Fibroblast of peridontal ligament (primary cell): ENCODE measurements at regions not wholly inside any gene's neighbourhood (a gene's known extent, or its start where the extent isn't known, plus 50 kb on each side); places are given as distances from the start of the nearest gene placed in this dataset.
A peak's percentile ranks its signal among the peaks of the same experiment; 100 is the strongest.

Source experiments
- DNase-seq: peaks from one replicate; pipeline ENCODE4 v3.0.0-alpha.2; 2010; ENCODE audit errors: extremely low read depth

GRCh38 chr14:97266653-97267052, 469.5 kb downstream of the VRK1 start:
- DNase-seq = peak; percentile 77

DNA sequence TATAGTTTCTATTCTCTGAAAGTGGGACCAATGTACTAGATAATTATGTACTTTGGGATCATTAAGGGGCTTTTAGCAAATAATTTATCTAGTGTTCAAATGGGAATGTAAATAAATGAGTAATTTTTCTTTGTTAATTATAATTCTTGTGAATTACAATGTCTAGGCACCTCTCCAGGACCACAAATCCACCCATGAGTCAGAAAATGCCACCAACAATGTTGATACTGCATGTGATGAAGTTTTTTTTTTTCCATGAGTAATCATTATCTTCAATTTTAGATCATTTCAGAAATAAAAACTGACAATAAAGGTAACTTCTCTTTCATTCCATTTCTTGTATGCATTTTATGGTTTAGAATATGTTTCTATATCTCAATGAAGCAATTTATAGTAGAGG, 470.3 kb downstream of the VRK1 start:
- DNase-seq = peak; percentile 21

DNA sequence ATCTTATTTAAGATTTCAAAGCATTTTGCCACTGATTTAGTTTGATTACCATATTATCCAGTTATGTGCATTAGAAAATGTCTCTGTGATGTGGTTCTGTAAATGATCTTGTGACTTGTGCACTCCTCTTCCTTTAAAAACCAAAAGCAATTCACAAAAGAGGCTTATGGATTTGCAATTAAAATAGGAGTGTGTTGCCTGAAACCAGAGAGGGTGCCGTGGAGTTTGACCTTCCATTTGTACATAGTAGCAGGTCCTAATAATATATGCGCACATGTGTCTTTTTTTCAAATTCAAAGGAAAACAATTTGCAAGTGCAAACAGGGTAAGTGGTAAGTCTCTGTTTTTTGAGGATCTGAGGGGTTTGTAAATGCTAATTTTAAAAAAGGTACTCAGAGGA, 470.9 kb downstream of the VRK1 start:
- no peak for DNase-seq

DNA sequence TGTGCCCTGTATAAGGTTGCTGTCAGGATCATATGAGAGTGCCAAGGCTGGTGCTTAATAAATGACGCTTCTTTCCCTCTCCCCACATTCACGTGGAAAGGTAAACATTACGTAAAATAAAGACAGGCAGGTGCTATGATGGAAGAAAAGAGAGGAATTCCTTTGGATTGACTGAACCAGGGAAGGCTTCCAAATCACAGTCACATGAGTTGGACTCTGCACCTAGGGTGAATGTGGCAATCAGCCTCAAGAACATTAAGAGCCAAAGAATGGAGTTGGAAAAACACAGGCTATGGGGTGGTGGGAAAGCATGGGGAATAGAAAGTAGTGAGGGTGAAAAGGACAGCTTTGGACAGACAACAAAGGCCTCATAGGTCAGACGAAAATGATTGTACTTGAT, 473.1 kb downstream of the VRK1 start:
- peak; percentile 6 for DNase-seq

DNA sequence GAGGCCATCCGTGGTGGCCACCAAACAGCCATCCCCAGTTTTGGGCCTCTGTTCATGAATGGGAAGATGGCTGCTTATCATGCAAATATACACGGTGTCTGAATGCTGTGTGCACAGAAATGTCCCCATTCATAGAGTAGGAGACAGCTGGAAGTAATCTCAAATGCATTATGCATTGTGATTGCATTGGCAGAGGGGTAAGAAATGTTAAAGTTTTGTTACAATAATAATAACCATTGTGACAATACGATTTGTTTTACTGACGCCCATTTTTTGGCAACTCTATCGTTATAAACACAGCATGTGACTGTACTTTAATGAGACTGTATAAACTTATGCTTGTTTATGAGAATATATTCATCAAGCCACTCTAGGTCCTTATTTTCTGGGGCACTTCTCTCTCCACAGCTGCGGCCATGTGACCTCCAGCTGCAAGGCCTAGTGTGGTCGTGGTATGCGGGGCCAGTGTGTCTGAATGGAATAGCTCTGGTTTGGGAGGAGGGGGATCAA, 474.3 kb downstream of the VRK1 start:
- DNase-seq = no peak

GRCh38 chr14:97273540-97273939, 476.4 kb downstream of the VRK1 start:
- no peak for DNase-seq

DNA sequence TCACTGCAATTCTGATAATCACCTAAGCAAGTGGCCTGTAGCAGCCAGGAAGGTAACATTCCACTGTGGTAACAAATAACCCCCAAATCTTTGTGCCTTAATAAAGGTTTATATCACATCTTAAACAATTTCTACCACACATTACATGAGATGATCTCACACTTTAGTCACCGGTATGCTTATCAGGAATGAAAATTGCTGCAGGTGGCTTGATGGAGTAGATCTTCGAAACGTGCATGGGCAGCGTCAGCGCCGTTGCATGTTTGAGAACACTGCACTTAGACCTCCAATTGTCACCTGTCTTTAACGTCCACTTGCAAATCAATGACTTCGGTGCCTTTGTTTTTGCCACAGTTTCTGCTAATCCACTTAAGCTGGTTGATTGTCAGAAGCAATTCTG, 477.4 kb downstream of the VRK1 start:
- DNase-seq = no peak

DNA sequence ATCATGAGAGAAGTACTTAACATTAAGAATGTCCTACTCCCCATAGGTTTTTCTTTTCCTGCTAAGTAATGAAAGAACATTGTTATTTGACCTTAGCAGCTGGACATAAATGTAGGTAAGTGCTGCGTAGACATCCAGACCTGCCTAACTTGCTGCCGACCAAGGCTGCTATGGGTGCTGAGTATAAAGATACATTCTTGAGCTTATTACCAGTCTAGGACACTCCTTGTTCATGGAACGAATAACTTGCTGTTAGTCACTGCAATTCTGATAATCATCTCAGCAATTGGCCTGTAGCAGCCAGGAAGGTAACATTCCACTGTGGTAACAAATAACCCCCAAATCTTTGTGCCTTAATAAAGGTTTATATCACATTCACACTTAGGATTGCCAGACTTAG, 478.1 kb downstream of the VRK1 start:
- no peak for DNase-seq

DNA sequence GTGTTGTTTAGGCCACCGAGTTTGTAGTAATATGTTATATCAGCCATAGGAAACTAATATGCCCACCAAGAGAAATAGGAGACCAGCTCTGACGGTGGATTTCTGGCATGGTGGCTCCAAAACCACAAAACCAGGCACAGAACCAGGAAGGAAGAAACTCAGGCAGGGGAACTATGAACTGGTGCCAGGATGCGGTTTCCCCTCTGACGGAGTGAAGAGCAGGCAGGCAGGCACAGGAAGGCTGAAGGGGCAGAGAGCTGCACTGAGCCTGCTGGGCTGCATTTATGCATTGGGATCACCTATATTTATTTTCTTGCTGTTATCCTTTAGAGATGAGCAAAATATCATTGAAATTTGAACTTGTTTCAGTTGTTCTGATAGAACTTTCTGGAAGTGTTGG, 479.4 kb downstream of the VRK1 start:
- no peak for DNase-seq

GRCh38 chr14:97277711-97278110, 480.5 kb downstream of the VRK1 start:
- DNase-seq = no peak

- DNase-seq = peak; percentile 4
These were observed 483.3 kb downstream of the VRK1 start for GRCh38 chr14:97280526-97280925.

DNA sequence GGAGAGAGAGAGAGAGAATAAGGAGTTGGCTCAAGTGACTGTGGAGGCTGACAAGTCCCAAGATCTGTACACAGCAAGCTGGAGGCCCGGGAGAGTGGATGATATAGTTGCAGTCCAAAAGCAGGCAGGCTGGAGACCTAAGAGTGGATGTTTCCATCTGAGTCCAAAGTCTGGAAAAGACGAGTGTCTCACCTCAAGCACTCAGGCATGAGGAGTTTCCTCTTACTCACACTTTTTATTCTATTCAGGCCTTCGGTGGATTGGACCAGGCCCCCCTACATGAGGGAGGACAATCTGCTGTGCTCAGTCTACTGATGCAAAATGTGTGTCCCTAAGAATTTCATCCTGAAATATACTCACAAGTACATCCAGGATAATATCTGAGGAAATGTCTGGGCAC, 484.6 kb downstream of the VRK1 start:
- no peak for DNase-seq

DNA sequence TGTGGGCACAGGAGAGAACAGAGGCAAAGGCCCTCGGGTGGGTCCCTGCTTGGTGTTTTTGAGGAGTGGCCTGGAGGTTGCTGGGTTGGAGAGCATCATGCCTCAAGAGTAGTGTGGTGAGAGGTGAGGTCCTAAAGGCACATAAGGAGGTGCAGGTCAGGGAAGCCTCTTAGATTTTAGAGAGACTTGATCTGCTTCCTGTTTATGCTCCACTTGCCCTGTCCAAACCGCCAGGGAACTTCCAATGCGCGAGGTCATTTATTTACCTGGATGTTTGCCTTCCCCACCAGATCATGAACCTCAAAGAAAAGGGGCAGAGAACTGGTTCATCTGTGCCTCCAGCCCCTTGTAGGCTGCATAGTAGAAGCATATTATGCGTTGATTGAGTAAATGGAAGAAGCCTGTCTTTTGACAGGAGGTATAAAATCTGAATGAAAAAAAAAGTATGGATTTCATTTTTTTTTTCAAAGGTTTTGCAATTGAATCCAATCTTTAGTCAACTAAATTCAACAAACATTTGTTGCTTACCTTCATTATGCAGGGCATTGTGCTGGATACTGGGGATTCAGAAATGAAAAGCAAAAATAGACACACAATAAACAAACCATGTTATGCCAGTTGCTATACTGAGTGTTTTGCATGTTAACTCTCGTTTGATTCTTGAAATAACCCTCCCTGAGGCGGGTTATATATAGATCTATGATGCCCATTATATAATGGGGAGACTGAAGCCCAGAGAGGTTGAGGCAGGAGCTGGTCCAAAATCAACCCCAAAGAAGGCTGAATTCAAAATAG, 485.2 kb downstream of the VRK1 start:
- DNase-seq = no peak

DNA sequence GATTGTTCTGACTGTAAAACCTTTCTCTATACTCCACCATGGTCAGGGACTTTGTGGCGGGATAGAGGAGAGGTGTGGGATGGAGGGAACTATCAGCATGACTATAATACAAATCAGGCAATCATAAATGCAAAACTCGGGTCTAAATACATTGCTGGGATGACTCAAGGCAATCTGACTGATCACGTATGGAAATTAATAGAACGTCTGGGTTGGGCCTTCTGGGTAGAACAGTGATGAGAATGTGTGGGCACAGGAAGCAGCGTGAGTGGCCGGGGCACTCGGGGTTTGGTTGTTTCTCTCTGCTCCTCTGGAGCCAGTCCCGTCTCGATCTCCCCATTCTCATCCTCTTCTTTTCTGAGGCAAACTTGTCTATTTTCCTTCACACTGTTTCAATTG, 485.8 kb downstream of the VRK1 start:
- no peak for DNase-seq

GRCh38 chr14:97283426-97283825, 486.2 kb downstream of the VRK1 start:
- DNase-seq = no peak

GRCh38 chr14:97283841-97284240, 486.7 kb downstream of the VRK1 start:
- DNase-seq = no peak

DNA sequence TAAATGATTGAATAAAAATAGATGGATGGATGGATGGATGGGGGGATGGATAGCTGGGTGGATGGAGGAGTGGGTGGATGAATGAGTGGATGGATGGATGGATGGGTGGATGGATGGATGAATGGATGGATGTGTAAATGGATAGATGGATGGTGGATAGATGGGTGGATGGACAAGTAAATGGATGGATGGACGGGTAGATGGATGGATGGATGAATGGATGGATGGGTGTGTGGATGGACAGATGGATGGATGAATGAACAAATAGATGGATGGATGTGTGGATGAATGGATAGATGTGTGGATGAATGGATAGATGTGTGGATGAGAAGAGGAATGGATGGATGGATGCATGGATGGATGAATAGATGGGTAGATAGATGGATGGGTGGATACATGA, 490.8 kb downstream of the VRK1 start:
- no peak for DNase-seq

GRCh38 chr14:97290065-97290464, 492.9 kb downstream of the VRK1 start:
- DNase-seq = no peak

DNA sequence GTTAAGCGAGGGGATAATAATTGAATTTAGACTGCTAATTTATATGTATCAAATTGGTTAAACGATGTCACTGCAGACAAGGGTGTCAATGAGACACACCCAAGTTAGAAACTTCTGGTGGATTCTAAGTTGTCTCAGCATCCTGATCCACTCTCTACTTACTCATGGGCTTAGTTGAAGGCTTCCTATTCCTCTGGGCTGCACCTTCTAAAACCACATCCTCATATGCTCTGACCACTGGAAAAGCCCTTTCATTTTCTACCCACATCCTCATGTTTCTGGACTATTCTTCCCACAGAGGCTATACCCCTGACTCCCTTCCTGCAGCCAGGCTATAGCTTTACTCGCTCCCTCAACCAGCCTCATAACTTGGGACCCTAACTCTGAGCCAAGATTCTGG, 493.8 kb downstream of the VRK1 start:
- no peak for DNase-seq

DNA sequence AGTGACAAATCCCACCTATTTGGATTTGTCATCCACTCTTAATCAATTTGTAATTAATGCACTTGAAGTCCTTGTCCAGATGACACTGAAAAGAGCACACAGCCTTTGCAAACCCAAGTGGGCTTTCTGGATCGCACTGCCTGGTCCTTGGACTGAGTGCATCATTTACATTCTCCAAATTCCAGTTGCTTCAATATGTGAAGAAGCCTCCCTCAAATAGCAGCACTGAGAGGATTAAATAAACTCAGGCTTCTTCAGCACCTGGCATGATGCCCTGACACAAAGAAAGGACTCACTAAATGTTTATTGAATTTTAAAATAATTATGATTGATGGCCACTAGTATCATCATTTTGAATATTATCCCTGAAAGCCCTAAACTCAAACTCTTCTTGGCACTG, 496.5 kb downstream of the VRK1 start:
- no peak for DNase-seq

DNA sequence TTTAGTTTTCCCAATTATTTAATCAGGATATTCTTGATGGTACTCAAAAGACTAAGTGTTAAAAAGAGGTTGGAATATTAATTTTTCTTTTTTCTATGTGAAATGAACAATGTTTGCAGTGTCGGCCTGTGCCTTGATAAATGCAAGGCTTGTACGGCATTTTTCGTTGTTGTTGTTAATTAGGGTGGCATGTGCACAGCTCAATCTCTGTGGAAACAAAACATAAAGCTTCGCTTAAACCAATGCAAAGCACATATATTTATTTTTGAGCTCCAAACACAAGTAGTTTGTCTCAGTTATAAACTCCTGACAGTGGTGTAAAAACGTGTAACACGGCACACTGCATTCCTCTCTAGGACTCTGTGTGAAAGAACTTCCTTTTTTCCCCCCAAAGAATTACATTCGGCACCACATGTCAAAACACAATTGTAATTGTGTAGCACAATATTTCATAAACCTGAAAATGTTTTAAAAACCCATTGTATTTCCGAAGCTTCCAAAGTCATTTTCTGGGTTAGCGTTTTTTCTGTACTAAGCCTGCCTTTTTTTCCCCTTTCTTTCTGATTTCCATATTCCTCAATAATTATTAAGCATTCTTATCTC, 498.0 kb downstream of the VRK1 start:
- no peak for DNase-seq

- no peak for DNase-seq
These were observed 499.0 kb downstream of the VRK1 start for GRCh38 chr14:97296176-97296575.

GRCh38 chr14:97297100-97297499, 499.9 kb downstream of the VRK1 start:
- no peak for DNase-seq

DNA sequence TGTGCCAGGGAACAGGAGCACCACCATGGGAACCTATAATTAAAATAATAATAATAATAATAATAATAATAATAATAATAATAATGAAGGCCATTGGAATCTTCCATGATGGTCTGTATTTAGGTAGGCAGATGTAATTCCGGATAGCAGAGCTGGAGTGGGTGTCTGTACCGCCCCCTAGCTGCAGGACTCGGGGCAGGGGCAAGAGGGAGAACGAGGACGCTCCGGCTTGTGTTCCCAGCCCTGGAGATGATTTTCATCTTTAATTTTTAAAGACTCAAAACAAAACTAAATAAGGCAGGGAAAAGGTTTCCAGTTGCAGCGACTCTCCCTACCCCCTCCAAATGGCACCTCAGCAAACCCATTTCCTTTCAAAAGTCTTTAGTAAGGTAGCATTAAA, 501.1 kb downstream of the VRK1 start:
- DNase-seq = no peak
